ENCODE measurements at regions not wholly inside any gene's neighbourhood (a gene's known extent, or its start where the extent isn't known, plus 50 kb on each side); places are given as distances from the start of the nearest gene placed in this dataset.

GRCh38 chr20:23161244-23161891, 75.2 kb upstream of the CD93 start:
- TF ChIP-seq EZH2 (IDR thresholded peaks at IDR 0.05; ENCODE audit: borderline replicate concordance, low read length) (no peak), CTCF (conservative IDR thresholded peaks at IDR 0.05 in 1 of 2, IDR thresholded peaks at IDR 0.05 in 1 of 2; ENCODE audit: extremely low read depth in 1 of 2, insufficient read depth in 1 of 2, low read depth in 1 of 2, low read length in 2 of 2) (no peak)

All from mammary epithelial cell (primary cell).